Upper lobe of left lung (tissue), 6 donors: ENCODE measurements at regions not wholly inside any gene's neighbourhood (a gene's known extent, or its start where the extent isn't known, plus 50 kb on each side); places are given as distances from the start of the nearest gene placed in this dataset.

Experiments used
- ATAC-seq, 2 donors: fragments of 200-7000 bp; cut with Tn5 transposase; one replicate each; pipeline ENCODE4 v1.9.1; 2022; ENCODE audit warnings: mild to moderate bottlenecking in 2 of 2, moderate library complexity in 2 of 2; ENCODE audit not compliant: low FRiP score in 2 of 2
- DNase-seq, 2 donors: peaks; one replicate each; pipeline ENCODE4 v3.0.0-alpha.2; 2019 to 2020
- H3K27ac ChIP-seq, 4 donors: fragments of 200-600 bp; sonication (generic); one replicate each; pipeline ENCODE4 v1.5.1; 2016 to 2019
- H3K27me3 ChIP-seq, 4 donors: fragments of 200-600 bp; sonication (generic); one replicate each; pipeline ENCODE4 v1.5.1; 2017 to 2019
- H3K36me3 ChIP-seq, 4 donors: fragments of 200-600 bp; sonication (generic); one replicate each; pipeline ENCODE4 v1.5.1; 2016 to 2019
- H3K4me1 ChIP-seq, 4 donors: fragments of 200-600 bp; sonication (generic); one replicate each; pipeline ENCODE4 v1.5.1; 2018 to 2019
- H3K4me3 ChIP-seq, 4 donors: fragments of 200-600 bp; sonication (generic); one replicate each; pipeline ENCODE4 v1.5.1; 2017 to 2019; ENCODE audit warnings: mild to moderate bottlenecking in 2 of 4, moderate library complexity in 1 of 4
- H3K9me3 ChIP-seq, 4 donors: fragments of 200-600 bp; sonication (generic); one replicate each; pipeline ENCODE4 v1.5.1; 2018 to 2019
- CTCF ChIP-seq, 6 experiments: fragments of 450-650 bp in 4 of 6; fragments of 200-600 bp in 2 of 6; sonication (generic) in 2 of 6; IDR thresholded peaks; one replicate each; pipeline ENCODE4 v1.5.1; 2016 to 2019; ENCODE audit warnings: antibody characterized with exemption in 6 of 6
- EP300 ChIP-seq, 4 donors: sonication (generic); formaldehyde crosslinking; IDR thresholded peaks; one replicate each; pipeline ENCODE4 v1.5.1; 2017; ENCODE audit warnings: antibody characterized with exemption in 4 of 4, control low read depth in 2 of 4
- POLR2A ChIP-seq, 4 donors: fragments of 450-650 bp; IDR thresholded peaks; one replicate each; pipeline ENCODE4 v1.5.1; 2016 to 2017; ENCODE audit warnings: antibody characterized with exemption in 4 of 4, mild to moderate bottlenecking in 2 of 4
- POLR2AphosphoS5 ChIP-seq, 2 donors: sonication (generic); formaldehyde crosslinking; IDR thresholded peaks; one replicate each; pipeline ENCODE4 v1.5.1; 2017; ENCODE audit warnings: antibody characterized with exemption in 2 of 2
- WGBS, 2 donors: methylation state at CpG; one replicate each; pipeline ENCODE4 v1.1.5; 2017 to 2018; 5-methylcytosine and 5-hydroxymethylcytosine counted together
- donor health status: DM: no; HTN: no; CAD: no; lungs with moderate emphysema.
- donor health status: DM: no; HTN: yes; CAD: no; lungs with severe emphysema.

GRCh38 chr22:47286590-47286989, 524.1 kb downstream of the TBC1D22A start:
- no peak overlapping the region for H3K4me3 ChIP-seq
- TF ChIP-seq EP300 (IDR thresholded peaks at IDR 0.05) (no peak), CTCF (IDR thresholded peaks at IDR 0.05) (no peak), POLR2A (IDR thresholded peaks at IDR 0.05) (no peak), POLR2AphosphoS5 (IDR thresholded peaks at IDR 0.05) (no peak)
- no peak for ATAC-seq
- no peaks in the 10 kb centered on the region for H3K4me1 ChIP-seq
- H3K27me3 ChIP-seq = no peaks in the 10 kb centered on the region
- H3K9me3 ChIP-seq = no peaks in the 10 kb centered on the region
- no peak overlapping the region for H3K27ac ChIP-seq
- no peak for DNase-seq
- no peaks in the 10 kb centered on the region for H3K36me3 ChIP-seq
- 56 to 72% methylated on average over 3 to 7 of the region's 7 CpGs for WGBS, 2 donors

- TF ChIP-seq POLR2A (IDR thresholded peaks at IDR 0.05) (no peak), EP300 (IDR thresholded peaks at IDR 0.05) (no peak), POLR2AphosphoS5 (IDR thresholded peaks at IDR 0.05) (no peak), CTCF (IDR thresholded peaks at IDR 0.05) (no peak)
- Histone ChIP-seq H3K4me3 (no peak overlapping the region), H3K9me3 (no peaks in the 10 kb centered on the region), H3K27ac (no peak overlapping the region), H3K4me1 (no peaks in the 10 kb centered on the region), H3K36me3 (no peaks in the 10 kb centered on the region), H3K27me3 (no peaks in the 10 kb centered on the region)
- ATAC-seq (no peak), DNase-seq (no peak)
- WGBS, 2 donors = 89% methylated on average over 9 of the region's 10 CpGs; no CpG with 5 or more reads in 1 of the 2 donors
These were observed 523.5 kb downstream of the TBC1D22A start for GRCh38 chr22:47285981-47286380.

- H3K4me3 ChIP-seq = no peak overlapping the region
- no peak for TF ChIP-seq POLR2A (IDR thresholded peaks at IDR 0.05)
- TF ChIP-seq POLR2AphosphoS5 (IDR thresholded peaks at IDR 0.05) = no peak
- no peak for TF ChIP-seq CTCF (IDR thresholded peaks at IDR 0.05)
- TF ChIP-seq EP300 (IDR thresholded peaks at IDR 0.05) = no peak
- DNase-seq = no peak
- H3K27ac ChIP-seq = no peak overlapping the region
- no peaks in the 10 kb centered on the region for H3K4me1 ChIP-seq
- WGBS, 2 donors = 80 to 87% methylated on average over 8 of the region's 8 CpGs
- ATAC-seq = no peak
- no peaks in the 10 kb centered on the region for H3K36me3 ChIP-seq
- no peaks in the 10 kb centered on the region for H3K9me3 ChIP-seq
- no peaks in the 10 kb centered on the region for H3K27me3 ChIP-seq
These were observed 522.4 kb downstream of the TBC1D22A start for GRCh38 chr22:47284822-47285221.

- Histone ChIP-seq H3K36me3 (no peaks in the 10 kb centered on the region), H3K27ac (no peak overlapping the region), H3K4me1 (no peaks in the 10 kb centered on the region), H3K4me3 (no peak overlapping the region), H3K9me3 (no peaks in the 10 kb centered on the region), H3K27me3 (no peaks in the 10 kb centered on the region)
- no peak for TF ChIP-seq POLR2AphosphoS5 (IDR thresholded peaks at IDR 0.05)
- TF ChIP-seq CTCF (IDR thresholded peaks at IDR 0.05) = no peak
- no peak for TF ChIP-seq EP300 (IDR thresholded peaks at IDR 0.05)
- TF ChIP-seq POLR2A (IDR thresholded peaks at IDR 0.05) = no peak
- WGBS, 2 donors = 89 to 93% methylated on average over 3 to 7 of the region's 8 CpGs
- ATAC-seq = no peak
- no peak for DNase-seq
These were observed 521.9 kb downstream of the TBC1D22A start for GRCh38 chr22:47284360-47284759.

- WGBS, 2 donors = 81 to 84% methylated on average over 9 to 17 of the region's 17 CpGs
- no peaks in the 10 kb centered on the region for H3K9me3 ChIP-seq
- no peaks in the 10 kb centered on the region for H3K36me3 ChIP-seq
- H3K27ac ChIP-seq = no peak overlapping the region
- no peaks in the 10 kb centered on the region for H3K4me1 ChIP-seq
- no peak overlapping the region for H3K4me3 ChIP-seq
- ATAC-seq (no peak), DNase-seq (no peak)
- TF ChIP-seq CTCF (IDR thresholded peaks at IDR 0.05) = no peak
- no peak for TF ChIP-seq EP300 (IDR thresholded peaks at IDR 0.05)
- no peak for TF ChIP-seq POLR2A (IDR thresholded peaks at IDR 0.05)
- TF ChIP-seq POLR2AphosphoS5 (IDR thresholded peaks at IDR 0.05) = no peak
- no peaks in the 10 kb centered on the region for H3K27me3 ChIP-seq
These were observed 521.3 kb downstream of the TBC1D22A start for GRCh38 chr22:47283616-47284270.
